ENCODE measurements at regions not wholly inside any gene's neighbourhood (a gene's known extent, or its start where the extent isn't known, plus 50 kb on each side); places are given as distances from the start of the nearest gene placed in this dataset.

- no peaks in the 10 kb centered on the region for H3K36me3 ChIP-seq (ENCODE audit: control insufficient read depth, insufficient read depth, low read length)
- in situ Hi-C loops (cut with MboI): no loop called here
- no peak overlapping the region for H2AFZ ChIP-seq (ENCODE audit: low read depth, low read length)
- ChIA-PET CTCF (ENCODE audit: low intra/inter-chr PET ratio) (no interaction called here), POLR2A (interaction anchor here (0.6 kb wide), 1 partner anchor 46 kb away, joined by 3 read pairs; no protein-coding TSS in a partner anchor)
- ATAC-seq: no peak
- H3K79me2 ChIP-seq (ENCODE audit: control insufficient read depth, insufficient read depth, low read length): no peaks in the 10 kb centered on the region
- FAIRE-seq: no peak
- no peak overlapping the region for H3K4me2 ChIP-seq (ENCODE audit: insufficient read depth, low read length)
- peaks cover 3 to 20% of the 10 kb centered on the region in 2 experiments for H3K27me3 ChIP-seq (ENCODE audit: control insufficient read depth in 2 of 2, insufficient read depth in 2 of 2, low read length in 2 of 2)
- H4K20me1 ChIP-seq (replicated peaks; ENCODE audit: control insufficient read depth, insufficient read depth, low read length): no peaks in the 10 kb centered on the region
- WGBS (ENCODE audit: insufficient coverage, low coverage, missing lambda C conversion rate): 0% methylated on average over 2 of the region's 2 CpGs
- H3K4me3 ChIP-seq: no peak overlapping the region
- DNase-seq (ENCODE audit: extremely low read depth in 1 of 4, low spot score in 3 of 4): no peak
- TF ChIP-seq CREB1 (IDR thresholded peaks at IDR 0.05) (no peak), CREB1 (CRISPR knock-in tag; IDR thresholded peaks at IDR 0.05) (no peak), FOS (IDR thresholded peaks at IDR 0.05; ENCODE audit: extremely low read depth, insufficient read length) (no peak), ZNF518B (CRISPR knock-in tag; IDR thresholded peaks at IDR 0.05) (no peak), IRF2 (CRISPR knock-in tag; IDR thresholded peaks at IDR 0.05) (no peak), XRCC3 (IDR thresholded peaks at IDR 0.05) (no peak), BRCA1 (IDR thresholded peaks at IDR 0.05) (no peak), BRCA1 (CRISPR knock-in tag; IDR thresholded peaks at IDR 0.05) (no peak), SMARCA5 (IDR thresholded peaks at IDR 0.05) (no peak), USF2 (CRISPR knock-in tag; IDR thresholded peaks at IDR 0.05) (no peak), NFXL1 (CRISPR knock-in tag; IDR thresholded peaks at IDR 0.05) (no peak), CBFA2T3 (IDR thresholded peaks at IDR 0.05) (no peak), MXI1 (IDR thresholded peaks at IDR 0.05; ENCODE audit: low read depth, low read length) (no peak)
- TF ChIP-seq, protein P1, sequence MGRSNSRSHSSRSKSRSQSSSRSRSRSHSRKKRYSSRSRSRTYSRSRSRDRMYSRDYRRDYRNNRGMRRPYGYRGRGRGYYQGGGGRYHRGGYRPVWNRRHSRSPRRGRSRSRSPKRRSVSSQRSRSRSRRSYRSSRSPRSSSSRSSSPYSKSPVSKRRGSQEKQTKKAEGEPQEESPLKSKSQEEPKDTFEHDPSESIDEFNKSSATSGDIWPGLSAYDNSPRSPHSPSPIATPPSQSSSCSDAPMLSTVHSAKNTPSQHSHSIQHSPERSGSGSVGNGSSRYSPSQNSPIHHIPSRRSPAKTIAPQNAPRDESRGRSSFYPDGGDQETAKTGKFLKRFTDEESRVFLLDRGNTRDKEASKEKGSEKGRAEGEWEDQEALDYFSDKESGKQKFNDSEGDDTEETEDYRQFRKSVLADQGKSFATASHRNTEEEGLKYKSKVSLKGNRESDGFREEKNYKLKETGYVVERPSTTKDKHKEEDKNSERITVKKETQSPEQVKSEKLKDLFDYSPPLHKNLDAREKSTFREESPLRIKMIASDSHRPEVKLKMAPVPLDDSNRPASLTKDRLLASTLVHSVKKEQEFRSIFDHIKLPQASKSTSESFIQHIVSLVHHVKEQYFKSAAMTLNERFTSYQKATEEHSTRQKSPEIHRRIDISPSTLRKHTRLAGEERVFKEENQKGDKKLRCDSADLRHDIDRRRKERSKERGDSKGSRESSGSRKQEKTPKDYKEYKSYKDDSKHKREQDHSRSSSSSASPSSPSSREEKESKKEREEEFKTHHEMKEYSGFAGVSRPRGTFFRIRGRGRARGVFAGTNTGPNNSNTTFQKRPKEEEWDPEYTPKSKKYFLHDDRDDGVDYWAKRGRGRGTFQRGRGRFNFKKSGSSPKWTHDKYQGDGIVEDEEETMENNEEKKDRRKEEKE (IDR thresholded peaks at IDR 0.05; ENCODE audit: borderline replicate concordance in 1 of 2, control insufficient read depth in 1 of 2, low read depth in 2 of 2, low read length in 1 of 2): no peak
- H3K4me1 ChIP-seq (replicated peaks in 1 of 2; ENCODE audit: control insufficient read depth in 2 of 2, insufficient read depth in 2 of 2, low read length in 2 of 2): no peaks in the 10 kb centered on the region
- no peak overlapping the region for H3K27ac ChIP-seq (ENCODE audit: extremely low read depth, low read depth, low read length)
- no peaks in the 10 kb centered on the region for H3K9me1 ChIP-seq (ENCODE audit: control insufficient read depth, insufficient read depth, low read length)
- no peaks in the 10 kb centered on the region for H3K9me3 ChIP-seq (replicated peaks; ENCODE audit: control insufficient read depth, insufficient read depth, low read depth, low read length)
- intact Hi-C loops (cut with micrococcal nuclease): no loop called here
- no TSS peak for BruUV-seq (replicated peaks)
- H3K9ac ChIP-seq (ENCODE audit: insufficient read depth in 1 of 2, low read depth in 2 of 2, low read length in 2 of 2): no peak overlapping the region
These were observed 194.5 kb downstream of the HSD17B3 start for GRCh38 chr9:96107436-96107835.
